ENCODE measurements at regions not wholly inside any gene's neighbourhood (a gene's known extent, or its start where the extent isn't known, plus 50 kb on each side); places are given as distances from the start of the nearest gene placed in this dataset.

DNA sequence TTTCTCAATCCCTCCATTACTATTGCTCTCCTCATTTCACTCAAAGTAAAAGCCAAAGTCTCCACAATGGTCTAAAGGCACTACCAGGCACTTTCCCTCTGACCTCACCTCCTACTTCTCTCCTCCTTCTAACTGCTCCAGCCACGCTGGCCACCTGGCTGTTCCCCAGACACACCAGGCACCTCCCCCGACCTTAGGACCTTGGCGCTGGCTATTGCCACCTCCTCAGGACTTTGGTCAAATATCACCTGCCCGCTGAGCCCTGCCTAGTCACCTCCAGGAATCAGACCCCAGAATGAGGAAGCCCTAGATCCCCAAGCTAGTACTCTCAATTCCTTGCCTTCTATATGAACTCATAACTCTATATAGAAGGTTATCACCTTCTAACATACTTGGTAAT is 66.2 kb upstream of the STEAP1B start:
- TF ChIP-seq CTCF (IDR thresholded peaks at IDR 0.05; ENCODE audit: extremely low read depth, insufficient read depth, missing control alignments): no peak
- DNase-seq (ENCODE audit: low spot score): no peak
- in situ Hi-C loops (cut with MboI; ENCODE audit: low pct_unique_long_range_greater_than_20kb, low sequenced_read_pairs, unreplicated experiment): no loop called here

DNA sequence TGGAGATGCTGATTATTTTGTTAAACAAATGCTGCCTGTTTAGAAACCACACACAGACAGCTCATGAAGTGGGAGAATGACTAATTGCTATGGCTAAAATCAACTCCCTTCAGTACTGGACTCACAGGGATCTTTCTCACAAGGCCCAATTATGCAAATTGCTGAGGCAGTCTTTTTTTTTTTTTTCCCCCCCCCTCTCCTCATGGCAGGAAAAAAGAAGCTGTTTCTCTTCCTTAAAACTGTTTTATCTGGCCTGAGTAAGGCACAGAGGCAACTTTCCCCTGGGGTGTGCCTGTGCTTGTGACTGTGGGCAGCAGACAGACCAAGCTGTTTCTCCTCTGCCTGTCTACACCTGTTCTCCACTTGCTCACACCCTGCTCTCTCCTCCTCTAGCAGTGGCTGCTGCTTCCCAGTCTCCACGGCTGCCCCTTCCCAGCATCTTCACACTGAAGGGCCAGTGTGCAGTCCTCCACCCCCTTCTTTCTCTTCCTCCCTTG is 65.4 kb upstream of the STEAP1B start:
- DNase-seq (ENCODE audit: low spot score): peak; percentile 34
- in situ Hi-C loops (cut with MboI; ENCODE audit: low pct_unique_long_range_greater_than_20kb, low sequenced_read_pairs, unreplicated experiment): no loop called here

DNA sequence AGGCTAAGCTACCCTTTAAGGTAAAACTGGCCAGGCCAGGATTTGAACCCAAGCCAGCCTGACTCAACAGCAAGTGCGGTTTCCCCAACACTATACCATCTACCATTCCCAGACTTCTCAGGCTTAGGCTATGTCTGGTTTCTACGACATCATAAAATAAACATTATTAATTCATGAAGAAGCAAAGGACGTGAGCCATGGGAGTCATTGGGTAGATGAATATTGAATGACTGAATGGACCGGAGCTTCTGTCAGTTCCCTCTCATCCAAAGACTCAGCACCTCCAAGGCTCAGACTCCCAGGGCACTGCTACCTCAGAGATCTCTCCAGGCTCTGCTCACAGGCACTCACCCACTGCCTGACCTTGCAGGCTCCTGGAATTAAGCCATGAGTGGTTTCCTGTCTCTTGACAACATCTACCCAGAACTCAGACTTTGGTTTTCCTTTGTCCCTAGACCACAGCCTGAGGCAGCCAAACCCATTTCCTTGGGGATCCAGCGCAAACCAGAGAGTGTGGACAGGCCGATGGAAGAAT is 64.6 kb upstream of the STEAP1B start:
- DNase-seq (ENCODE audit: low spot score): no peak
- no peak for TF ChIP-seq CTCF (IDR thresholded peaks at IDR 0.05; ENCODE audit: extremely low read depth, insufficient read depth, missing control alignments)
- in situ Hi-C loops (cut with MboI; ENCODE audit: low pct_unique_long_range_greater_than_20kb, low sequenced_read_pairs, unreplicated experiment): no loop called here

More for the DNA sequence above, 65.4 kb upstream of the STEAP1B start:
- TF ChIP-seq CTCF (IDR thresholded peaks at IDR 0.05; ENCODE audit: extremely low read depth, insufficient read depth, missing control alignments): no peak

DNA sequence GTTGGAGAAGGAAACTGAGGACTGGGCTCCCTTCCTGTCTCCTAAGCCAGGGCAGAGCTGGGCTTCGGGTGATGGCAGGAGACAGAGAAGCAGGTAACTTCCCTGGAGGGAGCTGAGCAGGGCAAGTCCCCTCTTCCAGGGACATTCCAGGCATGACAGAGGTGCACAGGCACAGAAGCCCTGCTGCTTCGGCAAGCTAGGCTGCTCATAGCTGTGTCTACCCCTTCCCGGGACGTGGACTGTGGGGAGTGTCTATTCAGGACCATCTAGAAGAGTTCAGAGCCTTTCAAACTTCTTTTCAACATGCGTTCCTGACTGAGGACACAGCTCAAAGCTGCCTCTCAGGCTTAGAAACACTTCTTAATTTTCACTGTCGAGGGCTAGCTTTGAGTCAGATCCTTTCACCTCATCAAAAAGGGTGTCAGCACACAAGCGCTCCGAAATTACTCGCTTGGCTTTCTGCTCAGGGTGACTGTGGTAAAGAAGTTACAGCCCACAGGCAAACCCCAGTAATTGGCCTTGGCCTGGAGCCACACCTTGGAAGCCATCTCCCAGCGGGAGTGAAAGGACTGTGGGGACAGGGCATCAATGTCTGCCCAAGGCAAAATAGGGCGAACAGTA is 63.7 kb upstream of the STEAP1B start:
- TF ChIP-seq CTCF (IDR thresholded peaks at IDR 0.05; ENCODE audit: extremely low read depth, insufficient read depth, missing control alignments): no peak
- peak; percentile 44 for DNase-seq (ENCODE audit: low spot score)
- in situ Hi-C loops (cut with MboI; ENCODE audit: low pct_unique_long_range_greater_than_20kb, low sequenced_read_pairs, unreplicated experiment): no loop called here

DNA sequence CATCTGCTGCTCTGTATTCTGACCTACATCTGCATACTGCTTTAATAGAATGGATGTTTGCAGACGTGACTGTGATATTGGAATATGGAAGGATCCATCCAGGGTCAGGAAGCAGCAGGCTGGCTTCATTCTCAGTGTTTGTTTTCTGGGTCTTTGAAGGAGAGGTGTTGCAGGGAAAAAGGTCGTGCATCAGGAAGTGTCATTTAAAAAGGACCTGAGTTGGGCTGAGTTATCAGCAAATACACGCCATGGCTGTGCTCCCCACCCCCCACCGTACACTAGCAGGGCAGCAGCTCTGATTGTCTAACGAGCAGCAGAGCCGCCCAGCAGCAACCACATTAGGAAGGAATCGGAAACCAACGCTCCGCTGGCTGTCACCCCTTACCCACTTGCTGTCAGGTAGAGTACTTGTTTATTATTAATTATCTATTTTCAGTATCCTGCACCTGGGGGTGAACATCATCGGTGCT is 63.1 kb upstream of the STEAP1B start:
- no peak for DNase-seq (ENCODE audit: low spot score)
- no peak for TF ChIP-seq CTCF (IDR thresholded peaks at IDR 0.05; ENCODE audit: extremely low read depth, insufficient read depth, missing control alignments)
- in situ Hi-C loops (cut with MboI; ENCODE audit: low pct_unique_long_range_greater_than_20kb, low sequenced_read_pairs, unreplicated experiment): no loop called here

- no peak for TF ChIP-seq CTCF (IDR thresholded peaks at IDR 0.05; ENCODE audit: extremely low read depth, insufficient read depth, missing control alignments)
- peak; percentile 31 for DNase-seq (ENCODE audit: low spot score)
Measured at GRCh38 chr7:22561895-22562593, 62.1 kb upstream of the STEAP1B start.

More at GRCh38 chr7:22561895-22562593, 62.1 kb upstream of the STEAP1B start:
- in situ Hi-C loops (cut with MboI; ENCODE audit: low pct_unique_long_range_greater_than_20kb, low sequenced_read_pairs, unreplicated experiment): no loop called here

All from GM13977 (cell line).